HS-5 (cell line): ENCODE measurements at regions not wholly inside any gene's neighbourhood (a gene's known extent, or its start where the extent isn't known, plus 50 kb on each side); places are given as distances from the start of the nearest gene placed in this dataset.

Experiments
- DNase-seq: peaks from one replicate; pipeline ENCODE4 v3.0.0-alpha.2; 2012; ENCODE audit warnings: low read depth

GRCh38 chr1:38331496-38332210, 285.1 kb upstream of the POU3F1 start:
- DNase-seq = no peak

- no peak for DNase-seq
These were observed 284.2 kb upstream of the POU3F1 start for GRCh38 chr1:38330799-38331198.

- no peak for DNase-seq
These were observed 283.1 kb upstream of the POU3F1 start for GRCh38 chr1:38329644-38330043.

GRCh38 chr1:38328278-38329035, 281.9 kb upstream of the POU3F1 start:
- DNase-seq = no peak

GRCh38 chr1:38327559-38327973, 281.0 kb upstream of the POU3F1 start:
- DNase-seq = no peak

GRCh38 chr1:38326856-38327255, 280.3 kb upstream of the POU3F1 start:
- DNase-seq = no peak

GRCh38 chr1:38326135-38326534, 279.5 kb upstream of the POU3F1 start:
- DNase-seq = no peak

- DNase-seq = no peak
These were observed 266.2 kb upstream of the POU3F1 start for GRCh38 chr1:38312753-38313152.

GRCh38 chr1:38310079-38310478, 263.5 kb upstream of the POU3F1 start:
- no peak for DNase-seq

GRCh38 chr1:38308780-38309179, 262.2 kb upstream of the POU3F1 start:
- DNase-seq = no peak

GRCh38 chr1:38305666-38306065, 259.1 kb upstream of the POU3F1 start:
- DNase-seq = no peak

- DNase-seq = no peak
These were observed 257.2 kb upstream of the POU3F1 start for GRCh38 chr1:38303843-38304242.

- no peak for DNase-seq
These were observed 254.4 kb upstream of the POU3F1 start for GRCh38 chr1:38301040-38301439.

GRCh38 chr1:38300616-38301015, 254.0 kb upstream of the POU3F1 start:
- DNase-seq = no peak

GRCh38 chr1:38297842-38298241, 251.2 kb upstream of the POU3F1 start:
- no peak for DNase-seq

- DNase-seq = no peak
These were observed 250.7 kb upstream of the POU3F1 start for GRCh38 chr1:38297246-38297645.

- no peak for DNase-seq
These were observed 249.5 kb upstream of the POU3F1 start for GRCh38 chr1:38296047-38296446.

GRCh38 chr1:38293567-38293966, 247.0 kb upstream of the POU3F1 start:
- DNase-seq = no peak

GRCh38 chr1:38292969-38293368, 246.4 kb upstream of the POU3F1 start:
- DNase-seq = no peak

GRCh38 chr1:38291906-38292521, 245.4 kb upstream of the POU3F1 start:
- DNase-seq = no peak

- DNase-seq = no peak
These were observed 244.7 kb upstream of the POU3F1 start for GRCh38 chr1:38291336-38291735.

- no peak for DNase-seq
These were observed 242.4 kb upstream of the POU3F1 start for GRCh38 chr1:38289034-38289433.

GRCh38 chr1:38287547-38287946, 241.0 kb upstream of the POU3F1 start:
- DNase-seq = no peak
